Midbrain (tissue), 1 donor: ENCODE measurements at regions not wholly inside any gene's neighbourhood (a gene's known extent, or its start where the extent isn't known, plus 50 kb on each side); places are given as distances from the start of the nearest gene placed in this dataset.

ENCODE experiments used
- DNase-seq: peaks from one replicate; lab custom pipeline; 2025; lab: John Stamatoyannopoulos, UW

DNA sequence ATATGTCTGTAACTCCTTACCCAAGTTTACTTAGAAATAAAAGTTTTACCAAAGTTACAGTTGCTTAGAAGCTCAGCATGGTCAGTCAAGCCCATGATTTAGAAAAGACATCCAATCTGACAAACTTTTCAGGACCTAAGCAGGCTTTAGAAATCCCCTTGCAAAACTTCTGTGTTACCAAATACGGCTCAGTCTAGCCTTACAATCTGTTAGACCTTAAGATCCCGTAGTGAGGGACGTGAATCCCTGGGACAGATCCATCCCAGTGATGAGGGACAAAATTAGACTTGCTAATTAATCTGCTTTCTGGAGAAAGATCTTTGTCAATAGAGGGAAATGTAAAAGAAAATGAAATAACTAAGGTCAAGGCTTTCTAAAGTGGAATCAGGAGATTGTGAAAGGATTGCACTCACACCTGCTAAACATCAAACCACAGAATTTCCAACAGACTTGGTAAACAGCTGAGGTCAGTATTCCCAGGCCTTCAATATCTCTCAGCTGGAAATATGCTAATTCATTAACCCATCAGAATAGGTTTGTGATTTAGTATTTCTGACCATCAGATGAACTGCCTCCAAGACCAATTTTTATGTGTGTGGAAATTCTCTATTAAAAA is 375.3 kb downstream of the DUSP10 start:
- DNase-seq, result no peak

DNA sequence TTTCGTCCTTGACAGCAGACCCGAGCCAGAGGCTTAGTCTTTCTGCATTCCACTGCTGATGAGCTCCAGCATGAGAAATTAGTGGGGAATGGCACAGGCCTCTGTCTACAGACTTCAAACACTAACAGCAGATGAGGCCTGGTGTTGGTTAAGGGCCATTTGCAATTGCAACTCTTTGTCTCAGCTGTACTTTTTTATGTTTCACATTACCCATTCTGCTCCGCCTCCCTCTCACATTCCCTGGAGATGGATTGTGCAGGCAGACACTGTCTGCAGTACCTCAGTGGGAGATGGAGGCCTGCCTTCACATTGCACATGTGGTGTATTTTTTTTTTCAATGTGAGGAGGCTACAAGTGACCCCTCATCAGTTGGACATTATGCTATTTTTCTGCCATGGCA is 370.2 kb downstream of the DUSP10 start:
- no peak for DNase-seq

DNA sequence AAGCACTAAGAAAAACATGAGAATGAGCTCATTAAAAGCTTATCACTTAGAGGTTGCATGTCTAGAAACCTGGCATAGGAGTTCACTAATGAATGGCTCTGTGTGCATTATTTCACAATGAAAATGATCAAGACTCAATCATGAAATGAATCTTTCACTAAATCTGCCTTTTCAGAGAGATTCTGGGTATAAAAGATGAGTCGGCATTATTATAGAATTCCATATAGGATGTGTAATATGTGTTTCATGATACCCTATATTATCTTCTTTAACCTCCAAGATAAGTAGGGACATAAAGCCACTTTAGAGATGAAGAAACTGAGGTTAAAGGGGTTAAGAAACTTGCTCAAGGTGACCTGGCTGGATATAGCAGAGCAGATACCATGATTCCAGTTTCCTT is 368.1 kb downstream of the DUSP10 start:
- no peak for DNase-seq

DNA sequence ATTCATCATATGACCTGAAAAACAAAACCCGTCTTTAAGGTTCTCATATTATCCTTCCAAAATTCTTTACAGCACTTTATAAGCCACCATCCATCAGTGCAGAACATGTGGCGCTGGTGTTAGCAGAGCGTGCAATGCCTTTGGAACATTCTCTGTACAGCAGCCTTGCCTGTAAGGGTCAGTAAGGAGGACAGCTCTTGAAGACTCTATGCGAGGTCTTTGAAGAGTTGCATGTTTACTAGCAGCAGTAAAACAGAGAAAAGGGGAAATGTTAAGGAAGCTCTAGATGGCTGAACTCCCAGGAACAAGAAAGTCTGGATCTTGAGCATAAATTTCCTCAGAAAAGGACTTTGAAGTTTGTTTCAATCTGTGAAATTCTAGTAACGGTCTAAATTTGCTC is 365.6 kb downstream of the DUSP10 start:
- DNase-seq, result no peak

DNA sequence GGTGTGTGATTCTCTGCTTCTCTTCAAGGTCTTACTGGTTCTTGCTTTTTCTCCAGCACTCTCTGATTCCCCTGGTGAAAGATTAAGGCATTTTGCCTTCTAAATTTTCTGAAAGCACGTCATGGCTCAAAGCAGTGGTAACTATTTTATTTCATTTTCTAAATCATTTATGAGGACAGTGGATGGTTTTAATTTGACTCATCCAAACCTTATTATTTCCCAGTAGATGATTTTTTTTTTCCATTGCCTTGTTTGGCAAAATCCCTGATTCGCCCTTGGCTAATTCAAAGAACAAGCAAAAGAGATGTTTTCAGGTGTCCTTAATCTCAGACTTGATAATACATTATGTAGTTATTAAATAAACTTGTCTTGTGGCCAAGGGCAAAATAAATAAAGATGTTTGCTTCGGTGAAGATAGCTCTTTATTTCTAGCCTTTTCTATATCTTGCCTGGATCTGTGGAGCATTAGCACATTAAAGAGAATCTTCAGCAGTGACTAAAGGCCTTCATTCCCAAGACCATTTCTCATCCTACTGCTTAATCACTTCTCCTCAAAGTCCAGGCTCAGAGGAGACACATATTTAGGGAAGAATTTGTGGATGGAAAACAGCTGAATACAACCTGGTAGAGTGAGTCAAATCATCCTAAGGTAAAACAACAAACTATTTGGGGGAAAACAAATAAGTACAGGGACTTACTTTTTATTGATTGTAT is 359.8 kb downstream of the DUSP10 start:
- no peak for DNase-seq

DNA sequence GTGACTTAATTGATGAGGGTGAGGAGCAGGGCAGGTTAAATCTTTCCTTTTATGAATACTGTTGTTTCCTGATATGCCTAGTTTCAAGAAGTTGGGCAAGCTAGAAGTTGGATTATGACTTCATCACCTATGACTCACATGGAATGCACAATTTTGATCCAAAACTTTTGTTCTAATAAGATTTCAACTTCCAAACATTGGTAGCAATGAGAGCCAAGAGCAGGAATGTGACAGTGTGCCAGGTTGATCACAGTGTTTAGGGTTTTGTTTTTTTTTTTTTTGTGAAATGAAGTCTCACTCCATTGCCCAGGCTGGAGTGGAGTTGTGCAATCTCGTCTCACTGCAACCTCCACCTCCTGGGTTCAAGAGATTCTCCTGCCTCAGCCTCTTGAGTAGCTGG is 349.4 kb downstream of the DUSP10 start:
- no peak for DNase-seq

DNA sequence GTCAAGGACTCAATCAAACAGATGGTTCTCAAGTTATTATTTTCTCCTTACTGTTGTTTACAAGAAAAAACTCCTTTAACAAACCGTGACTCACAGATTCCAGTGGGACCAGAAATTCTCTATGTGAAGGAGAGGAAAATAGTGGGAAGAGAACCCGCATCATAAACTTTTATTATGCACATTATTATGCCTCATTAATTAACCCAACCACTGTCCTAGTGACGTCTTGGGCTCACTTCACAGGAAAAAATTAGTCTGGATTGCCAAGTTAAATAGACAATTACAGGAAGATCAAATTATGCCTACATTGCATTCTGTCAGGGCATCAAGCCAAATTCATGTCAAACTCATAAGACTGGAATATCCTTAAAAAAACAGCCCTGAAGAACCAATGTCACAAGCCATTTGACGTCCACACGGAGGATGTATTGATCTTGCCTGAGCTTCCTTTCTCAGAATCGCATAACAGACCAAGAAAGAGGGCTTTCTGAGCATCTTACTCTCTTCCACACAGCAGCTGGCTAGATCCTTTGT is 347.8 kb downstream of the DUSP10 start:
- DNase-seq, result no peak

DNA sequence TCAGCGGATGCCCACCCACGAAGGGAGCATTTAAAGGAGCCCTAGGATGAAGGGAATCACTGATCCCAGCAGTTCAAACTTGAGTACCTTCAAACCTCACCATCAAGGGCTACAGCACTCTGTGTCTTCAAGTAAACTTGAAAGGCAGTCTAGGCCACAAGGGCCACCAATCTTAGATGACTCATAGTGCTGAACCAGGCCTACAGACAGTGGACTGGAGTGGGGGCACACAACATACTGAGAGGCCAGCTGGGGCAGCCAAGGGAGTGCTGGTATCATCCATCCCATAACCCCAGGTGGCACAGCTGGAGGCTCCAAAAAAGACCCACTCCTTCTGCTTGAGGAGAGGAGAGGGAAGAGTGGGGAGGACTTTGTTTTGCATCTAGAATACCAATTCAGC is 345.4 kb downstream of the DUSP10 start:
- DNase-seq, result no peak

DNA sequence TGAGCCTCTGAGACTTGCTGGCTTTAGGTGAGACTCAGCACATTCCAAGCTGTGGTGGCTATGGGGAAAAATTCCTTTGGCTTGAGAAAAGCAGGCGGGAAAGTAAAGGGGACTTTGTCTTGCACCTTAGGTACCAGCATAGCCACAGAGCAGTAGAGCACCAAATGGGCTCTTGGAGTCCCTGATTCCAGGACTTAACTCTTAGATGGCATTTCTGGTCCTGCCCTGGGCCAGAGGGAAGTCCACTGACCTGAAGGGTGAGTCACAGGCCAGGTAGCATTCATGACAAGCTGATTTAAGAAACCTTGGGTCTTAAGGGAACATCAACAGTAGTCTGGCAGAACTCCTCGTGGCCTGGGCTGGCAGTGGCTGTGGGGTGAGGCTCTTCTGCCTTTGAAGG is 344.7 kb downstream of the DUSP10 start:
- DNase-seq, result no peak

DNA sequence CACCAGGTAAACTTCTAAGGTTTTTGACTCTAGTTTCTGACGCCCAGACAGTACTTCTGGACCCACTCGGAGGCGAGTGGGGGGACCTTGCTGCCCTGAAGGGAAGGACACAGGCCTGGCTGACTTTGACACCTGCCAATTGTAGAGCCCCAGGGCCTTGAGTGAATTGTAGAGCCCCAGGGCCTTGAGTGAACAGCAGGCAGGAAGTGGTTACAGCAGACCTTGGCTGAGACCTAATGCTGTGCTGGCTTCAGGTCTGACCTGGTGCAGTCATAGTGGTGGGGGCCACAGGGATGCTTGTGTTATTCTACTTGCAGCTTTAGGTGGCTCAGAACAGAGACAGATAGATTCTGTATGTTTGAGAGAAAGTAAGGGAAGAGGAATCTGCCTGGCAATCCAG is 344.3 kb downstream of the DUSP10 start:
- DNase-seq, result no peak

DNA sequence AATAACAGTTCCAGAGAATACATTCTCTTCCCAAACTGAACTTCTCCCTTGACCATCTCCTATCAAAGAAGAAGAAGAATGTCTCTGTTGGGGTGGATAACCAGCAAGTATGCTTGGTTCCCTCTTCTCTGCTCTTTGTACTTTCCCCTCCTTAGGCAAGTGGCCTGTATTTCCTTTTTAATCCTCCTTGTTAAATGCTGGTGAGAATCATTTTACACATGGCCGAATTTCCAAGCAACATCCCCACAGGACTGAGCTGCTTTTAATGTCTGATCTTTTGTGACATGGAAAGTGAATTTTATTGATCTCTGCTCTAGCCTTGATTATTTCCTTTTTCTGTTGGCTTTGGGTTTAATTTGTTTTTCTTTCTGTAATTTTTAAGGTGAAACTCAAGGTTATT is 336.7 kb downstream of the DUSP10 start:
- no peak for DNase-seq

DNA sequence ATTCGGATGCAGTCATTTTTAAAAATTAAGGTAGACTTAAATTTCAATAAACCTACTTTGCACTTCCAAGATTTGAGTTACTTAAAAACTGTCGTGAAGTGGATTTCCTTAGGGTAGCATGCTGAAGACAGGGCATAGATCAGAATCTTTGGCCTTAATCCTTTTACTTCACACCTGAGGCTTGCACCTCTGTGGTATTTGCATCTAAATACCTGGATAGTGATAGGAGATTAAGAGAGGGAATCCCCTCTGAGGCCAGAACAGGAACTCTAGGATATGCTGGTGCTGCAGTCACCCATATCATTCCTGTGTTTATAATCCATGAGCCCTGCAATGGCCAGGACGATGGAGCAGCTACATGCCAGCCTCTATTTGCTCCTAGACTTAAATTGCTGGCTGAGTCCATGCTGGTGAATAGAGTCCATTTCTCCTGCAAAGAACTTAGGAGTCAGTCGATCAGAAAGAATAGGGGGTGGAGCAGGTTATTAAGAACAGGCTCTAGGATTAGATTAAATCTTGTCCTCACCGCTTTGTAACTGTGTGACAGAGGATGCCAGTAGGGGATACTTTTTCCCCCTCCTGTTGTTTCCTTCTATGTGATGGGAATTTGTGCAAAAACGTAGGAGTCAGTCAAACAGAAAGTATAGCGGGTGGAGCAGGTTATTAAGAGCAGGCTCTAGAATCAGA is 333.6 kb downstream of the DUSP10 start:
- no peak for DNase-seq

DNA sequence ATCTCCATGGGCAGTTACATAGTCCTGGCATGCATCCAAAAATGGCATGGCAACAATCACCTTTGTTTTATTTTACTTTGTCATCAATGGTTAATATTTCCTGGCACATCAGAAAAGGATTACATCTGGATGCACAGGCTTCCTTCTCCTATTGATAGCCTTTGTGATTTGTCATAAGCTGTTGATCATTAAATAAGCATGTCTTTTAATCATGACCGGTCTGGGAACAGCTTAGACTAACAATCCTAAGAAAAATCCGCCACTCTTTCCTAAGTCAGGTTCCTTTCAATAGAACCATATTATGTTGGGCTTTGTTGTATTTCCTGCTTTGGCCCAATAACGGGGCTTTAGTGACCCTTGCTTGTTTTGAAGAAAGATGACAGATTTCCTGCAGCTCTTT is 330.6 kb downstream of the DUSP10 start:
- no peak for DNase-seq

DNA sequence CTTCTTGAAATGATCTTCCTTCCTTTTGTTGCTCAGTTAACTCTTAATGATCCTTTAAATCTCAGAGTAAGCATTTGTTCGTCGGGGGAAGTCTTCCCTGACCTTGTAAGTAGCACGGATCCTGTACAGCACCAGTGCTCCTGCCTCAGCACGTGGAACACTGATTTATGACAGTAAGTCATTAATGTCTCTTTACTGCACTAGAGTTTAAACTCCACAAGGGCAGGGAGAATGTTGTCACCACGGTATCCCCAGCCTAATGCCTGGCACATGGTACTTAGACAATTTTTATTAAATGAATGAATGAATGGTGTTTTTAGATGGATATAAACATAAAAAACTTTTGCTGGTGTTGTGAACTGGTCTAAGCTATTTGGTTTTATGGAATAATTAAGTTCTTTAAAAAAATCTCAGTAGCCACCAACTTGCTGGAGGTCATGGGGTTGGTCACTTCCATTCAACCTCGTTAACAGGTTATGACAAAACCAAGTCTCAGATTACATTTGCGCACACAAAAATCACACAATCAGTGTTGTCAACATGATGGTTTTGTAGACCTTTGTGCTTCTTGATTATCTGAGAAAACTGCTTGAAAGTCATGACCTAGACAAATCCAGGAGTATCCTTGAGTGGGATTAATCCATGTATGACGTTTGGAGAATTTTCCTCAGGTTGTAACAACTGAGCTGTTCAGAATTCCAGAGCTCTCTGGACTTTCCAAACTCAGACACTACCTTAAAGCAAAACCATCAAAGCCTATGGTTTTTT is 326.9 kb downstream of the DUSP10 start:
- DNase-seq, result no peak

DNA sequence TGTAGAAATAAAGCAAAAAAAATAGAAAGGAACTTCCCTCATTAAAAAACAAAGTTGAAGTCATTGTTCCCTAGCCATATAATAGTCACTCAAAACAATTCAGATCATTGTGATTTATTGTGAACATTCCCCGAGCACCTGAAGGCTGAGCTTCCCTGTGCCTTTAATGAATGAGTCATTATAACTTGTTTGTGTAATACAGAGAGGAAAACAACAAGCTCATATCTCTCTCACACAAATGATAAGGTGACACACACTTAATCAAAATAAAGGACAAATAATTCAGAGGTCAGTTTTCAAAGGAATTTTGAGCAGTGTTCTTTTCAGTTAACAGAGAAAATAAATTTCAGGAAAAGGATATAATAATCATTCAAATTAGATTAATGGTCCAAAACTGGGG is 326.2 kb downstream of the DUSP10 start:
- no peak for DNase-seq

DNA sequence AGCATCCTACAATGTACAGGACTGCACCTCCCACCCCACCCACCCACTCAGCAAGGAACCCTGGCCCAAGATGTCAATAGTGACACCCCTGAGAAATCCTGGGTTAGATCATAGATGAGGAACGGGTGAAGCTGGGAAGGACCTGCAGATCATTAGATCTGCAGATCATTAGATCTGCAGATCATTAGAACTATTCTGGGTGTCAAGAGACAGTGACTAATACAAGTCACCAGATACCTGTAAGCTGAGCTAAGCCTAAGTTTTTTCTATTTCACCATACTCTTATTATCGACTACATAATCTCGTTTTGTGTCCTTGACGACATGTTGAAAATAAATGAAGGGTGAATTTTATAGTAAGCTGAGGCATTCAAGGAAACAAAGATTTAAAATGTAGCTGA is 325.7 kb downstream of the DUSP10 start:
- no peak for DNase-seq

DNA sequence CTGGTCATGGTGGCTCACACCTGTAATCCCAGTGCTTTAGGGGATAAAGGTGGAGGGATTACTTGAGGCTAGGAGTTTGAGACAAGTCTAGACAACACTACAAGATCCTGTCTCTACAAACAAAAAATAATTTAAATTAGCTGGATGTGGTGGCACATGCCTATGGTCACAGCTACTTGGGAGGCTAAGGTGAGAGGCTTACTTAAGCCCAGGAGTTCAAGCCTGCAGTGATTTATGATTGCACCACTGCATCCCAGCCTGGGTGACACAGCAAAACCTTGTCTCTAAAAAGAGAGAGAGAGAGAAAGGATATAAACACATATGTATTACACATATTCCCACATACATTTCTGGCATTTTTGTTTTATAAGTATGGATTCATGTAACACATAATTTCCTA is 325.2 kb downstream of the DUSP10 start:
- DNase-seq, result no peak

DNA sequence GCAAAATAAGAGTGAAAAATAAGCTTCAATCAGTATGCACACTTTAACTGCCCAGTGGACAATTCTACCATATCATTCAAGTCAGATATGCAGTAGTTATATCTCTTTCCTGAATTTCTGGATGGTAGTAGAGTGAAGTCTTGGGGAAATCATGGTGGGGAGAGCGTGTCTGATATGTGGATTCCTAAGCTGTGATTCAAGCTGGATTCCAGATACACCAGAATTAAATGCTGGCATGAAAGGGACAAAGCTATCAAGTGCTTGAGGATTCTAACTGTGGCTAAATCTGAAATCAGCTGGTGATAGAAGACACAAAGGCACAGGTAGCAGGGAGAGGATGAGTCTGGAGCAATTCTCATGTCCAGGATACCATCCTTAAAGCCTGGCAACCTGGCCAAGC is 323.5 kb downstream of the DUSP10 start:
- no peak for DNase-seq

DNA sequence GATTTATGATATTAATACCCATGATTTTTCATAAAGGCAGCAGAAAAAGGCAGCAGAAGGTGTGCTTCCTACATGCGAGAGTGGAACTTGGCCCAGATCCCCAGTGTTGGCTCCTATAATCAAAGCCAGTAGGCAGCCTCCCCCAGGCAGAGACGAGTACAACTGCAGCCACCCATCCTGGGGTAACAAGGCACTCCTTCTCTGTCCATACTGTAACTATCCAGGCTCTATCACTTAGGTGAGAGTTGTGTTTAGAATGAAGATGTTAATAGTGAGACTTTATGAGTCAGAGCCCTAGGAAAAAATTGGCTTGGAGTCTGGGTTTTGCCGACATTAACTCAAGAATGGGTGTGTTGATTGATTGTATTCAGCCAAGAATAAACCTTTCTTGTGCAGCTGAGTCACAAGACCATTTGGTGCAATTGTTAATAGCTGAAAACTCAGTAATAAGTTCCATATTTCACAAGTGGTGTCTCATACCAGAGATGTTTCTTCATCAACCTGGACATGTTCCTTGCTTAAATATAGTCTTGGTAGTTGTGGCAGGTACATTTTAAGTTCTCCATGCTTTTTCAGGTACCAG is 322.3 kb downstream of the DUSP10 start:
- DNase-seq, result no peak

DNA sequence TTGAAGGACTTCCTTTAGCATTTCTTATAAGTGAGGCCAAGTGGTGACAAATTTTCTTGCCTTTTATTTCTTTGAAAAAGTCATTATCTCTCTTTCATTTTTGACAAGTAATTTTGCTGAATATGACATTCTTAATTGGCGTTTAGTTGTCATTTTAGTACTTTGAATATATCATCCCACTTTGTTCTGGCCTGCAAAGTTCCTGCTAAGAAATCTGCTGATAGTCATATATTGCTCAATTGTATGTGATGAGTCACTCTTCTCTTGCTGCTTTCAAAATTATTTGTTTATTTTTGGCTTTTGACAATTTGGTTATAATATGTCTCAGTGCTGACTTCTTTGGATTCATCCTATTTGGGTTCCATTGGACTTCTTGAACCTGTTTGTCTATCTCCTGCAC is 312.6 kb downstream of the DUSP10 start:
- no peak for DNase-seq

DNA sequence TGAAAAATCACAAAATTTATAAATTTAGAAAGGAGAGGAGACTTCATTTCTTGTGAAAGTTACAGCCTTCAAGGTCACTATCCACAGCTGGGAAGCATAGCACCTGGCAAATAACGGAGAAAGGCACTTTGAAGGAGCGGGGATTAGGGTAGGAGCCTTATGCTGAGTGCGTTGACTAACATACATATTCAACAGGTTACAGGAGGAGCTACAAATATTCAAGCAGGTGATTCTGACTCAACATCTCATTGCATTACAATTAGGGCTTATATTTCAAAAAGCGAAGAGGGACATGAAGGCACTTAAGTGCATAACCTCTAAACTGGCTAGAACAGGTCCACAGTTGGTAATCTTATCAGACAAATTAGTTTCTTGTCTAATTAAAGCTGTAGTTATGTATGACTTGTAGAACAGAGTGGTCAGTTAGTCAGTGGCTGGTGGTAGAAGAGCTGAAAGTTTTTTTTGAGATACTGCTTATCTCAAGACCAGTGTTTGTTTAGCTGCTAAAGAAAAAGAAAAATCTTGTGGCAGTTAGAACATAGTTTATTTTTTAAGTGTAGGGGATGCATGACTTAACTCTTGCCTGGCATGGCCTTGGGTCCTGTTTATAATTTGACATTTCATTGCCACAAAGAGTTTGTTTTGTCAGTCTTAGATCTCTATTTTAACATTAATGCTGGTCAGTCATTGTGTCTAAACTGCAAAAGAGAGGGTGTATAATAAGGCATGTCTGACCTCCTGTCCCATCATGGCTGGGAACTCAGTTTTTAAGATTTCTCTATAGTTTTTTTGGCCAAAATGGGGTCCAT is 311.5 kb downstream of the DUSP10 start:
- no peak for DNase-seq
